ENCODE measurements at regions not wholly inside any gene's neighbourhood (a gene's known extent, or its start where the extent isn't known, plus 50 kb on each side); places are given as distances from the start of the nearest gene placed in this dataset.

DNA sequence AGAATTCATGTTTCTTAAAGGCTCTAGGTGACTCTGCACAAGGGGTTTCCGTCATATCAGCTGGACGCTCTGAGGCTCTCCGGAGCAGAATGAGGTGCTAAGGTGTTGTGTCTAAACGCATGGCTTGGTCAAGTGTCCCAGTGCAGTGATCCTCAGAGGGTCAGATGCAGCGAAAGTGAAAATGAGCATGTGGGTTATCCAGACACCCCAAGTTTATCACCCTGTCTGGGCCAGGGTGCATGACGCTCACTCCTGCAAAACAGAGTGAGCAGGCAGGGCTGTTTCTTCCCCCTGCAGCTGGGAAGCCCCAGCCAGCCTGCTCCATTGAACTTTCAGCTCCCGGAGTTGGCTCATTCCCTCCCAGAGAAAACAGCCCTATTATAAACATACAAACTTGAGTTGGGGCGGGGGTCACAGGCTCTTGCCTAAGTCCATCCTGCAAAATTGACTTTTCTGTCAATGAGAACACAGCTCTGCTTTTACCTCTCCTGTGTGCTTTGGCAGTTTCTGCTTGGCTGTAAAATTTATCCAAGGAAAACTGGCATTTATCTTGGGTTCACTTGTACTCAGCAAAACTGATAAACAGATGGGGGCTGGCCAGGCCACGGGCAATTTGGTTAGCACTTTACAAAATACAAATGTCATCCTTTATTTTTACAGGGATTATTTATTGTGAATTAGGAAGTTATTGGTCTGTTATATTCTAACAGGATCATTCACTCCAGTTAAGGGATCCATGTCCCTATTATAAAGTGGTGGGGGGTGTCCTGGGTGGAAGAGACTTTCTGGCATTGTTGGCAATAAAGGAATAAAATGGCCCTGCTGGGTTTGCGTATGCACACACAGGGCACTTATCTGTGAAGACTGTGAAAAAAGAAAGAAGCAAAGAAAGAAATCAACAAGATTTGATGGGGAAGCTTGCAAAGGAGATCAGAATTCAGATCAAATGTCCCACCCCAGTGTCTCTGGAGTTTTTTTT is 154.9 kb downstream of the FOXA2 start:
- H3K9me3 ChIP-seq: no peaks in the 10 kb centered on the region
- H3K36me3 ChIP-seq: no peaks in the 10 kb centered on the region
- no peak for DNase-seq
- no peak overlapping the region for H3K27ac ChIP-seq
- intact Hi-C loops (cut with DNase I; ENCODE audit: low total_unique reads): no loop called here
- no peaks in the 10 kb centered on the region for H3K27me3 ChIP-seq
- H3K4me3 ChIP-seq: no peak overlapping the region
- no peak for TF ChIP-seq POLR2A (IDR thresholded peaks at IDR 0.05)
- TF ChIP-seq, protein P1, sequence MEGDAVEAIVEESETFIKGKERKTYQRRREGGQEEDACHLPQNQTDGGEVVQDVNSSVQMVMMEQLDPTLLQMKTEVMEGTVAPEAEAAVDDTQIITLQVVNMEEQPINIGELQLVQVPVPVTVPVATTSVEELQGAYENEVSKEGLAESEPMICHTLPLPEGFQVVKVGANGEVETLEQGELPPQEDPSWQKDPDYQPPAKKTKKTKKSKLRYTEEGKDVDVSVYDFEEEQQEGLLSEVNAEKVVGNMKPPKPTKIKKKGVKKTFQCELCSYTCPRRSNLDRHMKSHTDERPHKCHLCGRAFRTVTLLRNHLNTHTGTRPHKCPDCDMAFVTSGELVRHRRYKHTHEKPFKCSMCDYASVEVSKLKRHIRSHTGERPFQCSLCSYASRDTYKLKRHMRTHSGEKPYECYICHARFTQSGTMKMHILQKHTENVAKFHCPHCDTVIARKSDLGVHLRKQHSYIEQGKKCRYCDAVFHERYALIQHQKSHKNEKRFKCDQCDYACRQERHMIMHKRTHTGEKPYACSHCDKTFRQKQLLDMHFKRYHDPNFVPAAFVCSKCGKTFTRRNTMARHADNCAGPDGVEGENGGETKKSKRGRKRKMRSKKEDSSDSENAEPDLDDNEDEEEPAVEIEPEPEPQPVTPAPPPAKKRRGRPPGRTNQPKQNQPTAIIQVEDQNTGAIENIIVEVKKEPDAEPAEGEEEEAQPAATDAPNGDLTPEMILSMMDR (IDR thresholded peaks at IDR 0.05): no peak
- no peaks in the 10 kb centered on the region for H3K4me1 ChIP-seq

- Histone ChIP-seq H3K4me1 (no peaks in the 10 kb centered on the region), H3K36me3 (no peaks in the 10 kb centered on the region), H3K9me3 (no peaks in the 10 kb centered on the region), H3K27me3 (no peaks in the 10 kb centered on the region), H3K27ac (no peak overlapping the region), H3K4me3 (no peak overlapping the region)
- DNase-seq: no peak
- TF ChIP-seq POLR2A (IDR thresholded peaks at IDR 0.05): no peak
- TF ChIP-seq, protein P1 (IDR thresholded peaks at IDR 0.05): no peak
- intact Hi-C loops (cut with DNase I; ENCODE audit: low total_unique reads): no loop called here
Measured at GRCh38 chr20:22428051-22428450, 156.3 kb downstream of the FOXA2 start.

DNA sequence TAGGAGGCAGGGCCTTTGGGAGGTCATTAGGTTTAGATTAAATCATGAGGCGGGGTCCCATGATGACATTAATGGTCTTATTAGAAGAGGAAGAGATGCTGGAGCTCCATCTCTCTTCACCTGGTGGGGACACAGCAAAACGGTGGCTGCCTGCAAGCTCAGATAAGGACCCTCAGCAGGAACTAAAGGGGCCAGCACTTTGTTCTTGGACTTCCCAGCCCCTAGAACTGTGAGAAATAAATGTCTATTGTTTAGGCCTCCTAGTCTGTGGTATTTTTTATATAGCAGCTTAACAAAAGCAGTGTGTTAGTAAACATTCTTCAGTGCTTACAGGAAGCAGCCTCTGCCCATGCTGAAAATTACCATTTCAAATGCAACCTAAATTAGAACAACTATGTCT is 157.6 kb downstream of the FOXA2 start:
- no peak for DNase-seq
- intact Hi-C loops (cut with DNase I; ENCODE audit: low total_unique reads): no loop called here
- H3K36me3 ChIP-seq: no peaks in the 10 kb centered on the region
- TF ChIP-seq, protein P1 (IDR thresholded peaks at IDR 0.05): no peak
- no peak for TF ChIP-seq POLR2A (IDR thresholded peaks at IDR 0.05)
- no peaks in the 10 kb centered on the region for H3K9me3 ChIP-seq
- H3K27me3 ChIP-seq: no peaks in the 10 kb centered on the region
- H3K4me1 ChIP-seq: no peaks in the 10 kb centered on the region
- no peak overlapping the region for H3K27ac ChIP-seq
- H3K4me3 ChIP-seq: no peak overlapping the region

GRCh38 chr20:22425344-22426295 is 158.8 kb downstream of the FOXA2 start:
- Histone ChIP-seq H3K36me3 (no peaks in the 10 kb centered on the region), H3K4me1 (no peaks in the 10 kb centered on the region), H3K27me3 (no peaks in the 10 kb centered on the region), H3K4me3 (no peak overlapping the region), H3K27ac (no peak overlapping the region), H3K9me3 (no peaks in the 10 kb centered on the region)
- TF ChIP-seq, protein P1 (IDR thresholded peaks at IDR 0.05): no peak
- TF ChIP-seq POLR2A (IDR thresholded peaks at IDR 0.05): no peak
- no peak for DNase-seq
- intact Hi-C loops (cut with DNase I; ENCODE audit: low total_unique reads): no loop called here
